IPS-20b (cell line): ENCODE measurements at regions not wholly inside any gene's neighbourhood (a gene's known extent, or its start where the extent isn't known, plus 50 kb on each side); places are given as distances from the start of the nearest gene placed in this dataset.
"Not testable (repeated sequence)": the region's sequence is repeated elsewhere in the genome, so short reads cannot be mapped to it uniquely, and the experiment has no call there.

ENCODE experiments used
- H3K27ac ChIP-seq: one replicate; pipeline ENCODE4 v1.5.1; 2013; ENCODE audit warnings: low read length
- H3K27me3 ChIP-seq: 2 replicates; pipeline ENCODE4 v1.6.1; 2013; ENCODE audit warnings: mild to moderate bottlenecking, low read length, inconsistent platforms; ENCODE audit not compliant: insufficient read depth
- H3K36me3 ChIP-seq: 2 replicates; pipeline ENCODE4 v1.6.1; 2013; ENCODE audit warnings: low read depth, mild to moderate bottlenecking, inconsistent platforms, low read length, moderate library complexity; ENCODE audit not compliant: insufficient read depth
- H3K4me1 ChIP-seq: 2 replicates; pipeline ENCODE4 v1.6.1; 2013; ENCODE audit warnings: mild to moderate bottlenecking, control low read depth, inconsistent platforms, low read length, moderate library complexity; ENCODE audit not compliant: insufficient read depth
- H3K4me3 ChIP-seq: 2 replicates; pipeline ENCODE4 v1.5.1; 2013; ENCODE audit warnings: mild to moderate bottlenecking, low read length, inconsistent platforms
- H3K9ac ChIP-seq: 2 replicates; pipeline ENCODE4 v1.6.1; 2013; ENCODE audit warnings: low read depth, mild to moderate bottlenecking, inconsistent platforms, low read length, moderate library complexity
- H3K9me3 ChIP-seq: 2 replicates; pipeline ENCODE4 v1.6.1; 2013; ENCODE audit warnings: mild to moderate bottlenecking, low read depth, low read length, inconsistent platforms; ENCODE audit not compliant: insufficient read depth

- H3K27ac ChIP-seq, H3K9ac ChIP-seq, H3K36me3 ChIP-seq, H3K4me1 ChIP-seq, H3K4me3 ChIP-seq, H3K9me3 ChIP-seq: not testable (repeated sequence)
- peaks cover 19% of the 10 kb centered on the region for H3K27me3 ChIP-seq
These were observed 96.2 kb downstream of the BDH1 start for GRCh38 chr3:197459571-197459970.

- H3K9ac ChIP-seq: no peak overlapping the region
- peaks cover 7% of the 10 kb centered on the region; the same call in 1 of the 2 replicates for H3K4me1 ChIP-seq
- no peaks in the 10 kb centered on the region for H3K36me3 ChIP-seq
- H3K27me3 ChIP-seq: peaks cover 25% of the 10 kb centered on the region
- H3K9me3 ChIP-seq: no peaks in the 10 kb centered on the region
- H3K27ac ChIP-seq: no peak overlapping the region
- H3K4me3 ChIP-seq: no peak overlapping the region
These were observed 96.8 kb downstream of the BDH1 start for GRCh38 chr3:197458906-197459470.

DNA sequence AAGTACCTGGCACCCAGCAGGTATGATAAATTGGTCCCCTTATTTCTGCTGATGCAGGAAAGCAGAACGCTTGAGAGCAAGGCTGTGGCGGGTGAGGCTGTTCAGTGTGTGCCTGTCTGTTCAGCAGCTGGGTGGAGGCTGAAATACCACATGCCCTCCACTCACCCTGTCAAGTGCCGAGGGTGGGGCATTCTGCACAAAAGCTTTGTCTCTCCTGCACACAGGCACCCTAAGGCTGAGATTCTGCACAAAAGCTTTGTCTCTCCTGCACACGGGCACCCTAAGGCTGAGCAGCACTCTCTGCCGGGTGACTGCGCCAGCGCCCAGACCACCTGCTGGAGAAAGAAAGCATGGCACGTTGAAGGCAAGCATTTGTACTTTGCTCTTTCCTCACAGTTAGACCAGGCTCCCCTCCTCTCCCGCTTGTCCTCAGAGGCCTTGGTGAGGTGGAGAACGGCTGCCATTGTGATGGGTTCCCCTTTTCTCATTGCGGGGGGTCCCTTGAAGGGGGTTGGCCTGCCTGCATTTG is 97.5 kb downstream of the BDH1 start:
- peaks cover 29% of the 10 kb centered on the region for H3K27me3 ChIP-seq
- peaks cover 7% of the 10 kb centered on the region; the same call in 1 of the 2 replicates for H3K4me1 ChIP-seq
- no peak overlapping the region for H3K9ac ChIP-seq
- no peak overlapping the region for H3K27ac ChIP-seq
- H3K9me3 ChIP-seq: no peaks in the 10 kb centered on the region
- no peak overlapping the region for H3K4me3 ChIP-seq
- H3K36me3 ChIP-seq: no peaks in the 10 kb centered on the region

GRCh38 chr3:197456261-197457091 is 99.3 kb downstream of the BDH1 start:
- peaks cover 7% of the 10 kb centered on the region; the same call in 1 of the 2 replicates for H3K4me1 ChIP-seq
- H3K27me3 ChIP-seq: peaks cover 29% of the 10 kb centered on the region
- H3K4me3 ChIP-seq: peak overlapping the region; percentile 87
- H3K27ac ChIP-seq: no peak overlapping the region
- no peaks in the 10 kb centered on the region for H3K36me3 ChIP-seq
- H3K9ac ChIP-seq: peak overlapping the region; percentile 73; the same call in 1 of the 2 replicates
- H3K9me3 ChIP-seq: no peaks in the 10 kb centered on the region

DNA sequence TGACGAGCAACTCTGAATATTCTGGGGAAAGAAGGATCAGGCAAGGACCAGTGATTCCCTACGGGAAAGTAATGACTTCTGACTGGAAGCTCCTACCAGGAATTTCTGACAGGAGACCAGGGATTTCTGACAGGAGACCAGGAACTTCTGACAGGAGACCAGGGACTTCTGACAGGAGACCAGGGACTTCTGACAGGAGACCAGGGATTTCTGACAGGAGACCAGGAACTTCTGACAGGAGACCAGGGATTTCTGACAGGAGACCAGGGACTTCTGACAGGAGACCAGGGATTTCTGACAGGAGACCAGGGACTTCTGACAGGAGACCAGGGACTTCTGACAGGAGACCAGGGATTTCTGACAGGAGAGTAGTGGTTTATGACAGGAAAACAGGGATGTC is 100.9 kb downstream of the BDH1 start:
- H3K27ac ChIP-seq, H3K9ac ChIP-seq, H3K4me3 ChIP-seq, H3K4me1 ChIP-seq, H3K36me3 ChIP-seq, H3K9me3 ChIP-seq: not testable (repeated sequence)
- H3K27me3 ChIP-seq: peaks cover 29% of the 10 kb centered on the region

- H3K4me1 ChIP-seq: peaks cover 7% of the 10 kb centered on the region; the same call in 1 of the 2 replicates
- no peak overlapping the region for H3K9ac ChIP-seq
These were observed 101.8 kb downstream of the BDH1 start for GRCh38 chr3:197454014-197454413.

DNA sequence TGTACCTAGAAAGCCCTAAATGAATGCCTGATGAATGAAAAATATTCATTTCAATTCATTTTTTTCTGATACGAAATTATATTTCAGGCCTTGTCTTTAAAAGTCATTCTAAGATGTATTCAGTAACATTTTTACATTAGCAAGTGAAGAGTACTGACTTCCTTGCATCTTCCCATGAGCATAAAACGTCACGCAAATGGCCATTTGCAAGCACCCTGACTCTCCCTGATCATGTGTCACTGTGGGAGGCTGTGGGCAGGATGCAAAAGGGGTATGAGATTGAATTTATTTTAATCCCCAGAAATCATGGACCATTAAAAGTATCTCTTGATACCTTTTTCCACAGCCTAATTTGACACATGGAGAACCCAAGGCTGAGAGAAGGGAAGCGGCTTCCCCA is 105.0 kb downstream of the BDH1 start:
- H3K4me3 ChIP-seq: no peak overlapping the region
- no peaks in the 10 kb centered on the region for H3K36me3 ChIP-seq
- no peak overlapping the region for H3K9ac ChIP-seq
- no peaks in the 10 kb centered on the region for H3K9me3 ChIP-seq
- H3K4me1 ChIP-seq: peaks cover 3% of the 10 kb centered on the region; the same call in 1 of the 2 replicates
- H3K27me3 ChIP-seq: peaks cover 23% of the 10 kb centered on the region
- no peak overlapping the region for H3K27ac ChIP-seq

More at GRCh38 chr3:197454014-197454413, 101.8 kb downstream of the BDH1 start:
- peaks cover 29% of the 10 kb centered on the region for H3K27me3 ChIP-seq
- no peaks in the 10 kb centered on the region for H3K36me3 ChIP-seq
- H3K4me3 ChIP-seq: no peak overlapping the region
- H3K27ac ChIP-seq: no peak overlapping the region
- H3K9me3 ChIP-seq: no peaks in the 10 kb centered on the region

- Histone ChIP-seq H3K9me3 (no peaks in the 10 kb centered on the region), H3K27ac (no peak overlapping the region), H3K9ac (no peak overlapping the region), H3K36me3 (no peaks in the 10 kb centered on the region), H3K4me3 (no peak overlapping the region), H3K27me3 (peaks cover 18% of the 10 kb centered on the region), H3K4me1 (no peaks in the 10 kb centered on the region)
These were observed 105.5 kb downstream of the BDH1 start for GRCh38 chr3:197450308-197450707.

DNA sequence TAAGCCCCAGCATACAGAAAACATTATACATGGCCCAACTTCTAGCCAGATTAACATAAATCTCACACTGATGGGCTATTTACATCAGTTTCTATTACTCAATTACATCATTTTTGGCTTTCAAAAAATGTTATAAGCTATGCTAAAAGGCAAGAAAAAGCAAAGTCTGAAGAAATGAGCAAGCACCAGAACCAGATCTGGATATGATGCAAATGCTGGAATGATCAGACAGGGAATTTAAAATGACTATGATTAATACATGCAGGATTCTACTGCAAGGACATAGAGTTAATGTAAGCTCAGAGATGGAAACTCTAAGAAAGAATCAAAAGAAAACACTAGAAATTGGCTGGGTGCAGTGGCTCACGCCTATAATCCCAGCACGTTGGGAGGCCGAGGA is 106.6 kb downstream of the BDH1 start:
- not testable (repeated sequence) for H3K4me3 ChIP-seq, H3K9me3 ChIP-seq, H3K36me3 ChIP-seq, H3K27me3 ChIP-seq, H3K4me1 ChIP-seq, H3K9ac ChIP-seq, H3K27ac ChIP-seq

DNA sequence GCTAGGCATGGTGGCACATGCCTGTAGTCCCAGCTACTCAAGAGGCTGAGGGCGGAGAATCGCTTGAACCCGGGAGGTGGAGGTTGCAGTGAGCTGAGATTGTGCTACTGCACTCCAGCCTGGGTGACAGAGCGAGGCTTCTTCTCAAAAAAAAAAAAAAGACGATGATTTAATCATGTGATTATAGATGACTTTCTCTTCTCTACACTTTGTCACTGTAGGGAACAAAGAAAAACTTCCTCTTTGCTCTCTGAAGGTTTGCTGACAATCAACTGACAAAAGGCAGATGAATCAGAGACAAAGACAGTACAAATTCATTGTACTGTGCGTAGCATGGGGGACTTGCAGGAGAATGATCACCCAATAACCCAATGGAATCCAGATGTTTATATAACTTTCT is 108.0 kb downstream of the BDH1 start:
- H3K9me3 ChIP-seq, H3K27ac ChIP-seq, H3K9ac ChIP-seq, H3K4me1 ChIP-seq, H3K27me3 ChIP-seq, H3K4me3 ChIP-seq, H3K36me3 ChIP-seq: not testable (repeated sequence)

- H3K9me3 ChIP-seq: no peaks in the 10 kb centered on the region
- H3K4me3 ChIP-seq: no peak overlapping the region
- no peak overlapping the region for H3K9ac ChIP-seq
- H3K4me1 ChIP-seq: no peaks in the 10 kb centered on the region
- H3K27ac ChIP-seq: no peak overlapping the region
- H3K36me3 ChIP-seq: no peaks in the 10 kb centered on the region
- H3K27me3 ChIP-seq: no peaks in the 10 kb centered on the region
These were observed 108.7 kb downstream of the BDH1 start for GRCh38 chr3:197447057-197447456.

DNA sequence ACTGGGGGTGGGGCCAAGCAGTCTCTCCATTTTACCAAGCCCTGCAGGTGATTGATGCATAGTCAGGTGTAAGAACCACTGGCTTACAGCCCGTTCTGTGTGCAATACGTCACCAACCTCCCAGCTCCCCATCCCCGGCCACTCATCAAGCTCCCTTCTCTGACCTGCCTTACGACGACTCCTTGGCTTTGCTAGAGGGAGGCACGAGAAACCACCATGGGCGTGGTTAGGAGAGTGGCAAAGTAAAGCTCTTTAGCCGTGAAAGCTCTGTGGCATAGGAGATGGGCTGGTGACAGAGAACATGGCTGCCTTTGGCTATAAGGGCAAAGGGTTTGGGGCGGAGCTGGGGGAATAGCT is 109.1 kb downstream of the BDH1 start:
- H3K27ac ChIP-seq: no peak overlapping the region
- H3K27me3 ChIP-seq: no peaks in the 10 kb centered on the region

More for the DNA sequence above, 109.1 kb downstream of the BDH1 start:
- Histone ChIP-seq H3K4me3 (no peak overlapping the region), H3K9ac (no peak overlapping the region), H3K9me3 (no peaks in the 10 kb centered on the region), H3K36me3 (no peaks in the 10 kb centered on the region), H3K4me1 (no peaks in the 10 kb centered on the region)
